ENCODE measurements at regions not wholly inside any gene's neighbourhood (a gene's known extent, or its start where the extent isn't known, plus 50 kb on each side); places are given as distances from the start of the nearest gene placed in this dataset.

GRCh38 chr18:2100694-2101213 lies 470.6 kb downstream of the METTL4 start:
- no peak overlapping the region for H3K4me3 ChIP-seq (ENCODE audit: insufficient read depth in 1 of 2, low read depth in 1 of 2, low read length in 2 of 2)
- H2BK120ac ChIP-seq (ENCODE audit: low read depth, low read length), result no peak overlapping the region
- no peaks in the 10 kb centered on the region for H3K4me1 ChIP-seq (ENCODE audit: control insufficient read depth, insufficient read depth, low read depth, low read length)
- H3K27me3 ChIP-seq (ENCODE audit: control insufficient read depth in 1 of 2, insufficient read depth in 1 of 2, low read length in 2 of 2), result no peaks in the 10 kb centered on the region
- no peak overlapping the region for H3K4me2 ChIP-seq (ENCODE audit: low read length, poor library complexity, severe bottlenecking)
- no peak overlapping the region for H2BK15ac ChIP-seq (ENCODE audit: low read depth, poor library complexity, severe bottlenecking)
- H3K36me3 ChIP-seq (ENCODE audit: control insufficient read depth in 1 of 2, insufficient read depth in 2 of 2, low read depth in 1 of 2, low read length in 2 of 2), result no peaks in the 10 kb centered on the region
- H4K8ac ChIP-seq (ENCODE audit: low read length), result no peak overlapping the region
- no CpG with 5 or more reads among the region's 1 CpG for WGBS
- no peak overlapping the region for H2BK12ac ChIP-seq (ENCODE audit: low read length in 2 of 2)
- H4K91ac ChIP-seq (ENCODE audit: low read length), result no peak overlapping the region
- no peak overlapping the region for H3K14ac ChIP-seq (ENCODE audit: low read length in 2 of 2)
- H3K18ac ChIP-seq (ENCODE audit: low read depth in 1 of 2, low read length in 2 of 2), result no peak overlapping the region
- no peak overlapping the region for H2AFZ ChIP-seq (ENCODE audit: low read depth, low read length)
- no peaks in the 10 kb centered on the region for H3K79me1 ChIP-seq (replicated peaks; ENCODE audit: low read length, poor library complexity, severe bottlenecking)
- no peak overlapping the region for H3K9ac ChIP-seq (ENCODE audit: low read length)
- no peak overlapping the region for H3K27ac ChIP-seq (ENCODE audit: low read length, poor library complexity, severe bottlenecking)
- H3K23ac ChIP-seq (ENCODE audit: low read length in 2 of 2), result no peak overlapping the region
- H2BK5ac ChIP-seq (ENCODE audit: low read depth, low read length, poor library complexity, severe bottlenecking), result no peak overlapping the region
- H2AK5ac ChIP-seq (ENCODE audit: low read length, severe bottlenecking), result no peak overlapping the region
- no peak overlapping the region for H3K4ac ChIP-seq (ENCODE audit: low read depth in 1 of 2, low read length in 2 of 2)
- peaks cover 4% of the 10 kb centered on the region for H3K9me3 ChIP-seq (ENCODE audit: control insufficient read depth, low read length)
- no peak for DNase-seq

GRCh38 chr18:2102022-2102421 lies 469.3 kb downstream of the METTL4 start:
- H3K79me1 ChIP-seq (replicated peaks; ENCODE audit: low read length, poor library complexity, severe bottlenecking), result no peaks in the 10 kb centered on the region
- no peak for DNase-seq
- H3K27me3 ChIP-seq (ENCODE audit: control insufficient read depth in 1 of 2, insufficient read depth in 1 of 2, low read length in 2 of 2), result no peaks in the 10 kb centered on the region
- H4K8ac ChIP-seq (ENCODE audit: low read length), result no peak overlapping the region
- H3K23ac ChIP-seq (ENCODE audit: low read length in 2 of 2), result no peak overlapping the region
- H2BK120ac ChIP-seq (ENCODE audit: low read depth, low read length), result no peak overlapping the region
- H4K91ac ChIP-seq (ENCODE audit: low read length), result no peak overlapping the region
- H2BK5ac ChIP-seq (ENCODE audit: low read depth, low read length, poor library complexity, severe bottlenecking), result no peak overlapping the region
- no peak overlapping the region for H3K9ac ChIP-seq (ENCODE audit: low read length)
- H2AFZ ChIP-seq (ENCODE audit: low read depth, low read length), result no peak overlapping the region
- H3K18ac ChIP-seq (ENCODE audit: low read depth in 1 of 2, low read length in 2 of 2), result no peak overlapping the region
- H3K14ac ChIP-seq (ENCODE audit: low read length in 2 of 2), result no peak overlapping the region
- H3K4me2 ChIP-seq (ENCODE audit: low read length, poor library complexity, severe bottlenecking), result no peak overlapping the region
- H3K4ac ChIP-seq (ENCODE audit: low read depth in 1 of 2, low read length in 2 of 2), result no peak overlapping the region
- no peak overlapping the region for H2BK15ac ChIP-seq (ENCODE audit: low read depth, poor library complexity, severe bottlenecking)
- peaks cover 4% of the 10 kb centered on the region for H3K9me3 ChIP-seq (ENCODE audit: control insufficient read depth, low read length)
- H2BK12ac ChIP-seq (ENCODE audit: low read length in 2 of 2), result no peak overlapping the region
- H3K4me3 ChIP-seq (ENCODE audit: insufficient read depth in 1 of 2, low read depth in 1 of 2, low read length in 2 of 2), result no peak overlapping the region
- H3K27ac ChIP-seq (ENCODE audit: low read length, poor library complexity, severe bottlenecking), result no peak overlapping the region
- H3K4me1 ChIP-seq (ENCODE audit: control insufficient read depth, insufficient read depth, low read depth, low read length), result no peaks in the 10 kb centered on the region
- H2AK5ac ChIP-seq (ENCODE audit: low read length, severe bottlenecking), result no peak overlapping the region
- no peaks in the 10 kb centered on the region for H3K36me3 ChIP-seq (ENCODE audit: control insufficient read depth in 1 of 2, insufficient read depth in 2 of 2, low read depth in 1 of 2, low read length in 2 of 2)

- Histone ChIP-seq H2BK5ac (ENCODE audit: low read depth, low read length, poor library complexity, severe bottlenecking) (no peak overlapping the region), H3K9ac (ENCODE audit: low read length) (no peak overlapping the region), H2BK15ac (ENCODE audit: low read depth, poor library complexity, severe bottlenecking) (no peak overlapping the region), H3K18ac (ENCODE audit: low read depth in 1 of 2, low read length in 2 of 2) (no peak overlapping the region), H4K8ac (ENCODE audit: low read length) (no peak overlapping the region), H3K4ac (ENCODE audit: low read depth in 1 of 2, low read length in 2 of 2) (no peak overlapping the region), H2AFZ (ENCODE audit: low read depth, low read length) (no peak overlapping the region), H3K27me3 (ENCODE audit: control insufficient read depth in 1 of 2, insufficient read depth in 1 of 2, low read length in 2 of 2) (no peaks in the 10 kb centered on the region), H2AK5ac (ENCODE audit: low read length, severe bottlenecking) (no peak overlapping the region), H2BK12ac (ENCODE audit: low read length in 2 of 2) (no peak overlapping the region), H3K27ac (ENCODE audit: low read length, poor library complexity, severe bottlenecking) (no peak overlapping the region), H3K14ac (ENCODE audit: low read length in 2 of 2) (no peak overlapping the region), H2BK120ac (ENCODE audit: low read depth, low read length) (no peak overlapping the region), H3K4me2 (ENCODE audit: low read length, poor library complexity, severe bottlenecking) (no peak overlapping the region), H3K36me3 (ENCODE audit: control insufficient read depth in 1 of 2, insufficient read depth in 2 of 2, low read depth in 1 of 2, low read length in 2 of 2) (no peaks in the 10 kb centered on the region), H3K9me3 (ENCODE audit: control insufficient read depth, low read length) (peaks cover 4% of the 10 kb centered on the region), H3K4me1 (ENCODE audit: control insufficient read depth, insufficient read depth, low read depth, low read length) (no peaks in the 10 kb centered on the region), H3K79me1 (replicated peaks; ENCODE audit: low read length, poor library complexity, severe bottlenecking) (no peaks in the 10 kb centered on the region), H3K4me3 (ENCODE audit: insufficient read depth in 1 of 2, low read depth in 1 of 2, low read length in 2 of 2) (no peak overlapping the region), H3K23ac (ENCODE audit: low read length in 2 of 2) (no peak overlapping the region), H4K91ac (ENCODE audit: low read length) (no peak overlapping the region)
- no CpG with 5 or more reads among the region's 2 CpGs for WGBS
- no peak for DNase-seq
These were observed 468.0 kb downstream of the METTL4 start for GRCh38 chr18:2103299-2103698.

- WGBS, result 40% methylated on average over 16 of the region's 16 CpGs
- Histone ChIP-seq H3K27ac (ENCODE audit: low read length, poor library complexity, severe bottlenecking) (no peak overlapping the region), H3K4me2 (ENCODE audit: low read length, poor library complexity, severe bottlenecking) (no peak overlapping the region), H2AK5ac (ENCODE audit: low read length, severe bottlenecking) (peak overlapping the region; percentile 62), H2AFZ (ENCODE audit: low read depth, low read length) (no peak overlapping the region), H2BK12ac (ENCODE audit: low read length in 2 of 2) (no peak overlapping the region), H4K91ac (ENCODE audit: low read length) (no peak overlapping the region), H3K23ac (ENCODE audit: low read length in 2 of 2) (no peak overlapping the region), H3K9ac (ENCODE audit: low read length) (no peak overlapping the region), H2BK5ac (ENCODE audit: low read depth, low read length, poor library complexity, severe bottlenecking) (no peak overlapping the region), H3K4me1 (ENCODE audit: control insufficient read depth, insufficient read depth, low read depth, low read length) (no peaks in the 10 kb centered on the region), H3K4me3 (ENCODE audit: insufficient read depth in 1 of 2, low read depth in 1 of 2, low read length in 2 of 2) (no peak overlapping the region), H3K79me1 (replicated peaks; ENCODE audit: low read length, poor library complexity, severe bottlenecking) (no peaks in the 10 kb centered on the region), H3K36me3 (ENCODE audit: control insufficient read depth in 1 of 2, insufficient read depth in 2 of 2, low read depth in 1 of 2, low read length in 2 of 2) (no peaks in the 10 kb centered on the region), H3K14ac (ENCODE audit: low read length in 2 of 2) (no peak overlapping the region), H3K9me3 (ENCODE audit: control insufficient read depth, low read length) (peaks cover 4% of the 10 kb centered on the region), H2BK15ac (ENCODE audit: low read depth, poor library complexity, severe bottlenecking) (no peak overlapping the region), H4K8ac (ENCODE audit: low read length) (no peak overlapping the region), H2BK120ac (ENCODE audit: low read depth, low read length) (no peak overlapping the region), H3K27me3 (ENCODE audit: control insufficient read depth in 1 of 2, insufficient read depth in 1 of 2, low read length in 2 of 2) (no peaks in the 10 kb centered on the region), H3K18ac (ENCODE audit: low read depth in 1 of 2, low read length in 2 of 2) (no peak overlapping the region), H3K4ac (ENCODE audit: low read depth in 1 of 2, low read length in 2 of 2) (no peak overlapping the region)
- peak; percentile 33 for DNase-seq
These were observed 466.5 kb downstream of the METTL4 start for GRCh38 chr18:2104620-2105462.
